HEK293 (cell line): ENCODE measurements at regions not wholly inside any gene's neighbourhood (a gene's known extent, or its start where the extent isn't known, plus 50 kb on each side); places are given as distances from the start of the nearest gene placed in this dataset.
A peak's percentile ranks its signal among the peaks of the same experiment; 100 is the strongest.

ENCODE experiments used
- FEZF1 ChIP-seq: fragments of 450-650 bp; formaldehyde crosslinking; IDR thresholded peaks from 2 replicates; pipeline ENCODE4 v1.5.1; 2016; ENCODE audit warnings: missing biosample characterization, missing genetic modification characterization
- GLIS1 ChIP-seq: fragments of 450-650 bp; formaldehyde crosslinking; IDR thresholded peaks from 2 replicates; pipeline ENCODE4 v1.5.1; 2016; ENCODE audit warnings: missing biosample characterization, missing genetic modification characterization
- GLIS2 ChIP-seq: fragments of 450-650 bp; formaldehyde crosslinking; IDR thresholded peaks from 2 replicates; pipeline ENCODE4 v1.5.1; 2016; ENCODE audit warnings: missing biosample characterization, missing genetic modification characterization
- HIC1 ChIP-seq: fragments of 450-650 bp; formaldehyde crosslinking; IDR thresholded peaks from 2 replicates; pipeline ENCODE4 v1.5.1; 2016; ENCODE audit warnings: missing biosample characterization, missing genetic modification characterization
- OSR2 ChIP-seq: fragments of 450-650 bp; formaldehyde crosslinking; IDR thresholded peaks from 2 replicates; pipeline ENCODE4 v1.5.1; 2016; ENCODE audit warnings: missing biosample characterization, missing genetic modification characterization
- SP7 ChIP-seq: fragments of 450-650 bp; formaldehyde crosslinking; IDR thresholded peaks from 2 replicates; pipeline ENCODE4 v1.5.1; 2016; ENCODE audit warnings: missing biosample characterization, missing genetic modification characterization
- TSHZ1 ChIP-seq: fragments of 450-650 bp; formaldehyde crosslinking; IDR thresholded peaks from 2 replicates; pipeline ENCODE4 v1.5.1; 2016; ENCODE audit warnings: missing biosample characterization, missing genetic modification characterization, borderline replicate concordance
- WT1 ChIP-seq: fragments of 450-650 bp; formaldehyde crosslinking; IDR thresholded peaks from 2 replicates; pipeline ENCODE4 v1.5.1; 2016; ENCODE audit warnings: missing biosample characterization, missing genetic modification characterization
- ZBTB17 ChIP-seq: fragments of 450-650 bp; formaldehyde crosslinking; IDR thresholded peaks from 2 replicates; pipeline ENCODE4 v1.5.1; 2016; ENCODE audit warnings: missing biosample characterization, missing genetic modification characterization
- ZBTB21 ChIP-seq: fragments of 450-650 bp; formaldehyde crosslinking; IDR thresholded peaks from 2 replicates; pipeline ENCODE4 v1.5.1; 2017; ENCODE audit warnings: missing biosample characterization, missing genetic modification characterization
- ZFP69B ChIP-seq: fragments of 450-650 bp; formaldehyde crosslinking; IDR thresholded peaks from 2 replicates; pipeline ENCODE4 v1.5.1; 2016; ENCODE audit warnings: missing biosample characterization, missing genetic modification characterization
- ZIC2 ChIP-seq: fragments of 450-650 bp; formaldehyde crosslinking; IDR thresholded peaks from 2 replicates; pipeline ENCODE4 v1.5.1; 2016; ENCODE audit warnings: missing biosample characterization, missing genetic modification characterization
- ZNF148 ChIP-seq: fragments of 450-650 bp; formaldehyde crosslinking; IDR thresholded peaks from 2 replicates; pipeline ENCODE4 v1.5.0; 2017; ENCODE audit warnings: missing biosample characterization, missing genetic modification characterization, borderline replicate concordance
- ZNF184 ChIP-seq: fragments of 450-650 bp; IDR thresholded peaks from 2 replicates; pipeline ENCODE4 v1.5.1; 2018; ENCODE audit warnings: missing biosample characterization, mild to moderate bottlenecking, missing genetic modification characterization
- ZNF366 ChIP-seq: fragments of 450-650 bp; formaldehyde crosslinking; conservative IDR thresholded peaks from 2 replicates; pipeline ENCODE4 v1.5.1; 2016; ENCODE audit warnings: missing biosample characterization, missing genetic modification characterization
- ZNF398 ChIP-seq: fragments of 450-650 bp; formaldehyde crosslinking; IDR thresholded peaks from 2 replicates; pipeline ENCODE4 v1.5.1; 2017; ENCODE audit warnings: missing biosample characterization, missing genetic modification characterization
- ZNF48 ChIP-seq: fragments of 450-650 bp; formaldehyde crosslinking; IDR thresholded peaks from 2 replicates; pipeline ENCODE4 v1.5.1; 2016; ENCODE audit warnings: missing biosample characterization, missing genetic modification characterization
- ZNF501 ChIP-seq: fragments of 450-650 bp; formaldehyde crosslinking; IDR thresholded peaks from 2 replicates; pipeline ENCODE4 v1.5.1; 2016; ENCODE audit warnings: missing biosample characterization, missing genetic modification characterization
- ZNF518A ChIP-seq: fragments of 450-650 bp; formaldehyde crosslinking; conservative IDR thresholded peaks from 2 replicates; pipeline ENCODE4 v1.5.1; 2016; ENCODE audit warnings: low read depth, missing biosample characterization, missing genetic modification characterization
- ZNF692 ChIP-seq: fragments of 450-650 bp; formaldehyde crosslinking; IDR thresholded peaks from 2 replicates; pipeline ENCODE4 v1.5.1; 2016; ENCODE audit warnings: missing biosample characterization, missing genetic modification characterization

- TF ChIP-seq ZNF518A (tag by site-specific recombination), result no peak; the same call in 1 of the 2 replicates
- TF ChIP-seq ZNF501 (tag by site-specific recombination), result peak; percentile 22; the same call in 1 of the 2 replicates
- peak; percentile 63; the same call in 1 of the 2 replicates for TF ChIP-seq ZNF692 (tag by site-specific recombination)
- TF ChIP-seq SP7 (tag by site-specific recombination), result peak; percentile 99
- TF ChIP-seq TSHZ1 (tag by site-specific recombination), result peak; percentile 47
- peak; percentile 88 for TF ChIP-seq GLIS1
- no peak for TF ChIP-seq ZNF148 (tag by site-specific recombination)
- TF ChIP-seq WT1 (tag by site-specific recombination), result peak; percentile 98
- peak; percentile 70 for TF ChIP-seq ZBTB21 (tag by site-specific recombination)
- TF ChIP-seq HIC1, result peak; percentile 28; the same call in 1 of the 2 replicates
- TF ChIP-seq FEZF1, result peak; percentile 45; the same call in 1 of the 2 replicates
- TF ChIP-seq ZNF366 (tag by site-specific recombination), result peak; percentile 32; the same call in 1 of the 2 replicates
- TF ChIP-seq ZNF398 (tag by site-specific recombination), result peak; percentile 97
- TF ChIP-seq ZNF184 (tag by site-specific recombination), result 0 out of 2 replicates have a peak, but pooled peaks have one; percentile 67
- peak; percentile 48; the same call in 1 of the 2 replicates for TF ChIP-seq ZFP69B
- TF ChIP-seq GLIS2 (tag by site-specific recombination), result peak; percentile 62
- peak; percentile 70 for TF ChIP-seq OSR2
- peak; percentile 99 for TF ChIP-seq ZIC2
- TF ChIP-seq ZNF48 (tag by site-specific recombination), result no peak
- peak; percentile 32; the same call in 1 of the 2 replicates for TF ChIP-seq ZBTB17 (tag by site-specific recombination)
Measured at GRCh38 chr15:70494852-70495571, 268.3 kb downstream of the UACA start (continued).
